ENCODE measurements at regions not wholly inside any gene's neighbourhood (a gene's known extent, or its start where the extent isn't known, plus 50 kb on each side); places are given as distances from the start of the nearest gene placed in this dataset.

DNA sequence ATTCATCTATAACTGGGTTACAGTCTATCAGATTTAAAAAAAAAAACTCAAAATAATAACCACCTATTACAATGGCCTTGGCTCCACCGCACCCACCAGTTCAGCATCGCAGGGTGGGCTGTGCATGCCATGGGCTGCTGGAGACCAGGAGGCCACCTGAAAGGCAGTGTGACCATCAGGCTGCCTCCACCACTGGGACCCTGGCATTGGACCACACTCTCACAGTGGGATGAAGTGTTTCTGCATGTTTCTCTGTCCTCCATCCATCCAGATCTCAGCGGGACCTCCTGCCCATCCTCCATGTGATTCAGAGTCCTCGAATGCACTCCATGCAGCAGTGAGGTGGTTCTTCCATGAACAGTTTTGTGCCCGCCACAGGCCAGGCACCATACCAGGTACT is 206.1 kb upstream of the CST7 start:
- TF ChIP-seq CTCF (IDR thresholded peaks at IDR 0.05; ENCODE audit: unreplicated experiment) = no peak
- Mint-ChIP-seq H3K36me3 (ENCODE audit: insufficient read depth) (no peaks in the 10 kb centered on the region), H3K4me3 (ENCODE audit: low read depth) (no peak overlapping the region), H3K9me3 (ENCODE audit: low read depth) (no peaks in the 10 kb centered on the region), H3K4me1 (ENCODE audit: low read depth) (peaks cover 1% of the 10 kb centered on the region), H3K27me3 (peaks cover 3% of the 10 kb centered on the region), H3K27ac (no peak overlapping the region)
- DNase-seq (ENCODE audit: low spot score, unreplicated experiment) = no peak

GRCh38 chr20:24743641-24744040 is 205.4 kb upstream of the CST7 start:
- Mint-ChIP-seq H3K4me3 (ENCODE audit: low read depth) (no peak overlapping the region), H3K36me3 (ENCODE audit: insufficient read depth) (no peaks in the 10 kb centered on the region), H3K27ac (no peak overlapping the region), H3K27me3 (peaks cover 3% of the 10 kb centered on the region), H3K9me3 (ENCODE audit: low read depth) (no peaks in the 10 kb centered on the region), H3K4me1 (ENCODE audit: low read depth) (peaks cover 1% of the 10 kb centered on the region)
- no peak for DNase-seq (ENCODE audit: low spot score, unreplicated experiment)
- no peak for TF ChIP-seq CTCF (IDR thresholded peaks at IDR 0.05; ENCODE audit: unreplicated experiment)

GRCh38 chr20:24744747-24745146 is 204.3 kb upstream of the CST7 start:
- H3K36me3 Mint-ChIP-seq (ENCODE audit: insufficient read depth) = no peaks in the 10 kb centered on the region
- no peak overlapping the region for H3K27ac Mint-ChIP-seq
- peaks cover 1% of the 10 kb centered on the region for H3K4me1 Mint-ChIP-seq (ENCODE audit: low read depth)
- H3K9me3 Mint-ChIP-seq (ENCODE audit: low read depth) = no peaks in the 10 kb centered on the region
- H3K4me3 Mint-ChIP-seq (ENCODE audit: low read depth) = no peak overlapping the region
- no peaks in the 10 kb centered on the region for H3K27me3 Mint-ChIP-seq
- DNase-seq (ENCODE audit: low spot score, unreplicated experiment) = no peak
- TF ChIP-seq CTCF (IDR thresholded peaks at IDR 0.05; ENCODE audit: unreplicated experiment) = no peak

DNA sequence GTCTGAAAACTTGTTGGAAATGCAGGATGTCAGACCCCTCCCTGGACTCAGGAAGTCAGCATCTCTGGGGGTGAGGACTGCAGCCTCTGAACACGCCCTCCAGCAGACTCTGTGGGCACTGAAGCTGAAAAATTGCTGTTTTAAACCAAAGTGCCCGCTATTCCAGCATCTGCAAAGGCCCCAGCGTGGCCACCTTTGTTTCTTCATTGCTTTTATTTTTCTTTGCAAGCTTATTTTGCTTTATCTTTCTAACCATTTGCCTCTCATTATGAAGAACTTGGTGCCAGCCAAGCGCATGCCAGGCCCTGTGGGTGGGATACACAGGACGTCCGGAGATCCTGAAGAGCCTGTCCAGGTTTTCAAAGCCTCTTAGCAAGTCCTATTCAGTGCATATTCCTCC is 203.9 kb upstream of the CST7 start:
- Mint-ChIP-seq H3K27me3 (no peaks in the 10 kb centered on the region), H3K9me3 (ENCODE audit: low read depth) (no peaks in the 10 kb centered on the region), H3K36me3 (ENCODE audit: insufficient read depth) (no peaks in the 10 kb centered on the region), H3K27ac (no peak overlapping the region), H3K4me3 (ENCODE audit: low read depth) (no peak overlapping the region), H3K4me1 (ENCODE audit: low read depth) (peaks cover 1% of the 10 kb centered on the region)
- TF ChIP-seq CTCF (IDR thresholded peaks at IDR 0.05; ENCODE audit: unreplicated experiment) = no peak
- DNase-seq (ENCODE audit: low spot score, unreplicated experiment) = no peak

DNA sequence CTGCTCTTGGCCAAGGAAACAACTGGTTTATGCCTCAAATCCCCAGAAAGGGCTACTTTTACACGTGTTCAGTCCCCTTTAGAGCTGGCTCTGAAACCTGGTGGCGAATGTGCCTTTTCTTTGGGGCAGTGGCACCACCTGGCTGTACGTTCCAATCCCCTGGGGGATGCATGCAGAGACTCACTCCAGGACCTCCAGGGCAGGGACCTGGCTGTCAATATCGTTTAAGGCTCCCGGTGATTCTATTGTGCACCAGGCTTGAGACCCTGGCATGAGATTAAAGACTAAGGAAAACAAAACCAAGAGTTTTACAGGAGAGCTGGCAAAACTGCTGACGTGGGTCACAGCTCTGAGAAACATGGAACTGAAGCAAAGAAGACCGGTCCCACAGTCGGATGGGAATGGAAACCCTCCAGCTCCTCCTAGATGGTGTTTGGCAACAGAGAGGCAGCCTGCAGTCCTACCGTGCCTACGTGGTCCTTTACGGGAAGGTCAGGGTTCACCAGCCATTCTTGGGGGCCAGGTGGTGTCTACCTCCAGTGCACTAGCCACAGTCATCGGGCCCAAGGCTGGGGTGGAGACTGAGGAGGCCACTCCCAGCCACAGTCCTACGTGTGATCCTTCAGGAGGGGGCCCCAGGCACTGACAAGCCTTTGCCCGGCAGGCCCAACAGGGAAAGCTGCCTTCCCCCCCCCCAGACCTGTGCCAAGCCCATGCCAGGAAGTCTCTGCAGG is 203.3 kb upstream of the CST7 start:
- Mint-ChIP-seq H3K36me3 (ENCODE audit: insufficient read depth) (no peaks in the 10 kb centered on the region), H3K4me1 (ENCODE audit: low read depth) (peaks cover 1% of the 10 kb centered on the region)

More for the DNA sequence above, 203.3 kb upstream of the CST7 start:
- TF ChIP-seq CTCF (IDR thresholded peaks at IDR 0.05; ENCODE audit: unreplicated experiment) = no peak
- no peaks in the 10 kb centered on the region for H3K27me3 Mint-ChIP-seq
- H3K9me3 Mint-ChIP-seq (ENCODE audit: low read depth) = no peaks in the 10 kb centered on the region
- H3K4me3 Mint-ChIP-seq (ENCODE audit: low read depth) = no peak overlapping the region
- no peak overlapping the region for H3K27ac Mint-ChIP-seq
- DNase-seq (ENCODE audit: low spot score, unreplicated experiment) = no peak
